Mesenchymal stem cell (in vitro differentiated cells and primary cell): ENCODE measurements at regions not wholly inside any gene's neighbourhood (a gene's known extent, or its start where the extent isn't known, plus 50 kb on each side); places are given as distances from the start of the nearest gene placed in this dataset.
A peak's percentile ranks its signal among the peaks of the same experiment; 100 is the strongest.

Experiments used
- DNase-seq: peaks from one replicate; pipeline ENCODE4 v3.0.0-alpha.2; 2013
- H2AFZ ChIP-seq: one replicate; pipeline ENCODE4 v1.6.1; 2013; ENCODE audit warnings: low read depth, mild to moderate bottlenecking, control low read depth, inconsistent platforms, low read length, moderate library complexity
- H2AK5ac ChIP-seq: 2 replicates; pipeline ENCODE4 v1.6.1; 2013; ENCODE audit warnings: low read length, moderate library complexity, mild to moderate bottlenecking, inconsistent platforms; ENCODE audit not compliant: severe bottlenecking
- H2BK120ac ChIP-seq: one replicate; pipeline ENCODE4 v1.6.1; 2013; ENCODE audit warnings: low read depth, mild to moderate bottlenecking, inconsistent platforms, low read length, moderate library complexity
- H2BK12ac ChIP-seq, 2 experiments: one replicate each; pipeline ENCODE4 v1.6.1; 2013; ENCODE audit warnings: inconsistent platforms in 2 of 2, low read length in 2 of 2, mild to moderate bottlenecking in 2 of 2, moderate library complexity in 2 of 2, control low read depth in 1 of 2
- H2BK15ac ChIP-seq: one replicate; pipeline ENCODE4 v1.6.1; 2013; ENCODE audit warnings: mild to moderate bottlenecking, low read depth, inconsistent platforms; ENCODE audit not compliant: poor library complexity, severe bottlenecking
- H2BK5ac ChIP-seq: 2 replicates; pipeline ENCODE4 v1.6.1; 2013; ENCODE audit warnings: low read depth, mild to moderate bottlenecking, low read length, control low read depth, inconsistent platforms; ENCODE audit not compliant: poor library complexity, severe bottlenecking
- H3K14ac ChIP-seq, 2 experiments: one replicate each; pipeline ENCODE4 v1.6.1; 2013; ENCODE audit warnings: inconsistent platforms in 2 of 2, low read length in 2 of 2, control low read depth in 1 of 2, mild to moderate bottlenecking in 1 of 2, moderate library complexity in 1 of 2
- H3K18ac ChIP-seq, 2 experiments: one replicate each; pipeline ENCODE4 v1.6.1; 2013; ENCODE audit warnings: inconsistent platforms in 2 of 2, low read length in 2 of 2, control low read depth in 1 of 2, low read depth in 1 of 2, mild to moderate bottlenecking in 1 of 2
- H3K23ac ChIP-seq, 2 experiments: one replicate each; pipeline ENCODE4 v1.6.1; 2013; ENCODE audit warnings: inconsistent platforms in 2 of 2, low read length in 2 of 2, mild to moderate bottlenecking in 2 of 2, moderate library complexity in 2 of 2, control low read depth in 1 of 2
- H3K27ac ChIP-seq: 2 replicates; pipeline ENCODE4 v1.5.1; 2013; ENCODE audit warnings: mild to moderate bottlenecking, moderate library complexity, low read length, control low read depth, inconsistent platforms; ENCODE audit not compliant: poor library complexity, severe bottlenecking
- H3K27me3 ChIP-seq, 2 experiments: 2 replicates each; pipeline versions ENCODE4 v1.6.1 to v1.7.0; 2013; ENCODE audit warnings: low read length in 2 of 2, mild to moderate bottlenecking in 2 of 2, moderate library complexity in 2 of 2, control low read depth in 1 of 2, inconsistent platforms in 1 of 2; ENCODE audit not compliant: control insufficient read depth in 1 of 2, insufficient read depth in 1 of 2
- H3K36me3 ChIP-seq, 2 experiments: 2 replicates each; pipeline versions ENCODE4 v1.6.1 to v1.7.0; 2013; ENCODE audit warnings: low read length in 2 of 2, control low read depth in 1 of 2, inconsistent platforms in 1 of 2, low read depth in 1 of 2, mild to moderate bottlenecking in 1 of 2; ENCODE audit not compliant: insufficient read depth in 2 of 2, control insufficient read depth in 1 of 2
- H3K4ac ChIP-seq, 2 experiments: one replicate each; pipeline ENCODE4 v1.6.1; 2013; ENCODE audit warnings: inconsistent platforms in 2 of 2, low read length in 2 of 2, mild to moderate bottlenecking in 2 of 2, moderate library complexity in 2 of 2, control low read depth in 1 of 2, low read depth in 1 of 2
- H3K4me1 ChIP-seq: 2 replicates; pipeline ENCODE4 v1.6.1; 2013; ENCODE audit warnings: low read depth, low read length, control low read depth; ENCODE audit not compliant: control insufficient read depth, insufficient read depth
- H3K4me2 ChIP-seq: 2 replicates; pipeline ENCODE4 v1.6.1; 2013; ENCODE audit warnings: low read length, mild to moderate bottlenecking, inconsistent platforms; ENCODE audit not compliant: poor library complexity, severe bottlenecking
- H3K4me3 ChIP-seq, 2 experiments: 2 replicates each; pipeline versions ENCODE4 v1.5.1 to v1.7.0; 2013; ENCODE audit warnings: low read length in 2 of 2, mild to moderate bottlenecking in 2 of 2, control low read depth in 1 of 2, low read depth in 1 of 2; ENCODE audit not compliant: insufficient read depth in 1 of 2
- H3K79me1 ChIP-seq: replicated peaks from 2 replicates; pipeline ENCODE4 v1.6.1; 2013; ENCODE audit warnings: mild to moderate bottlenecking, control low read depth, low read length, inconsistent platforms; ENCODE audit not compliant: poor library complexity, severe bottlenecking
- H3K9ac ChIP-seq: 2 replicates; pipeline ENCODE4 v1.7.0; 2013; ENCODE audit warnings: mild to moderate bottlenecking, low read length, moderate library complexity
- H3K9me3 ChIP-seq: 2 replicates; pipeline ENCODE4 v1.7.0; 2013; ENCODE audit warnings: mild to moderate bottlenecking, low read length; ENCODE audit not compliant: control insufficient read depth
- H4K8ac ChIP-seq: one replicate; pipeline ENCODE4 v1.6.1; 2013; ENCODE audit warnings: inconsistent platforms, mild to moderate bottlenecking, low read length, moderate library complexity
- H4K91ac ChIP-seq: one replicate; pipeline ENCODE4 v1.6.1; 2013; ENCODE audit warnings: mild to moderate bottlenecking, low read length, inconsistent platforms
- WGBS: methylation state at CpG from one replicate; pipeline ENCODE4 v1.1.7; 2013; ENCODE audit warnings: mixed read lengths; 5-methylcytosine and 5-hydroxymethylcytosine counted together

DNA sequence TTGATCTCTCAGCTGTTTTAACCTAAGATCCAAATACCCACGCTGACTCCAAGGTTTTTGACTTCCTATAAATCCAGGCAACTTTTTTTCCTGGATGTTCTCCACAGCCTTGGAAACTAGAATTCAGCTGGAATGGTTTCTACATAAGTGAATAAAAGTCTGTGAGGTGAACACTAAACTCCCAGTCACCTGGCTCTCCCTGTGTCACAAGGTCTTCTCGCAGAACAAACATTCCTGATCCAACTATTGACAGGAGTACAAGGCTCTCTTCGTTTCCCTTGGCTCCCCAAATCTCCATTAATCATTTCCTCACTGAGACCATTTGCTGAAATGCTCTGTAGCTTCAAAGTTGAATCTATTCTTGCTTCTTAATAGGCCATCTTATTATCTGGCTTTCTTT, 265.7 kb downstream of the ADGRG6 start:
- Histone ChIP-seq H3K4me3 (no peak overlapping the region), H2BK120ac (no peak overlapping the region), H2BK15ac (no peak overlapping the region), H2AFZ (no peak overlapping the region), H3K9me3 (no peaks in the 10 kb centered on the region), H2BK12ac (no peak overlapping the region), H4K8ac (no peak overlapping the region), H3K4ac (no peak overlapping the region), H3K27ac (no peak overlapping the region), H3K9ac (no peak overlapping the region), H2AK5ac (peak overlapping the region; percentile 82), H3K18ac (no peak overlapping the region), H3K23ac (no peak overlapping the region), H3K4me2 (no peak overlapping the region), H4K91ac (no peak overlapping the region), H3K14ac (no peak overlapping the region), H3K4me1 (no peaks in the 10 kb centered on the region), H3K79me1 (no peaks in the 10 kb centered on the region), H3K27me3 (no peaks in the 10 kb centered on the region), H3K36me3 (no peaks in the 10 kb centered on the region), H2BK5ac (no peak overlapping the region)
- 81% methylated on average over 3 of the region's 3 CpGs for WGBS
- DNase-seq = no peak

DNA sequence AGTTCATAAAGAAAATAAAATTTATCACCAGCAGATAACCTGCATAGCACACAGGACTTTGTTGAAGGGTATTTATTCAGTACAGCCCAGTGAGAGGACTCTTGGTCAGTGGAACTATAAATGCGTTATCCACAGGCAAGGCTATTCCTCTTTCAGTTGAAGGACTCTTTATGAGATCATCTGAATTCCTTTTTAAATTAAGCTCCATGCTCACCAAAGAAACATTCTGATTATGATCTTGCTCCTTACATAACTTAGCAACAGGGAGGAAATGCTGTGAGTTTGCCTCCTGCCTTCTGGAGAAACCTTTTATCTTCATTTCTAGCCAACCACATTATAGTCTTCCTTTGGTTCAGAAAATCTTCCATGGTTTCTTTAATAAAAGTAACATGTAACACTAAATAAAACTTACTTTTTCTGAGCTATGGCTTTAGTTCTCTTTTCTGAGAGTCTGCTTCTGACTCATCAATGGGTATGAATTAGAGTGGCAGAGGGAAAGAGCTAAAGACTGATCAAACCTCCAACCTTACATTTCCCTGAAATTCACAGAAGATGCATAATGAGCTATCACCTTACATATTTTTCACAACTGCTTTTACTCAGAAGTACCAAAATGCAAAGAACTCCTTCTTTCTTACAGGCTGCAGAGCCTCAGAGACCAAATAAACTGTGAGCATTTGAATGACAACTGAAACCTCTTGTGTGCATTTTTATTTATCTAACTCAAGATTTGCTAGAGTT, 267.2 kb downstream of the ADGRG6 start:
- Histone ChIP-seq H3K79me1 (no peaks in the 10 kb centered on the region), H4K8ac (no peak overlapping the region), H3K27ac (peak overlapping the region; percentile 93), H3K14ac (no peak overlapping the region), H3K9me3 (peaks cover 14% of the 10 kb centered on the region), H3K4me3 (no peak overlapping the region), H2BK120ac (no peak overlapping the region), H3K4me2 (no peak overlapping the region), H3K27me3 (no peaks in the 10 kb centered on the region), H3K18ac (no peak overlapping the region), H2BK5ac (no peak overlapping the region), H2AFZ (no peak overlapping the region), H4K91ac (no peak overlapping the region), H3K23ac (no peak overlapping the region), H3K4ac (no peak overlapping the region), H3K9ac (peak overlapping the region; percentile 66), H2BK12ac (no peak overlapping the region), H2AK5ac (no peak overlapping the region), H2BK15ac (no peak overlapping the region), H3K36me3 (no peaks in the 10 kb centered on the region), H3K4me1 (no peaks in the 10 kb centered on the region)
- WGBS = 33% methylated on average over 1 of the region's 1 CpG
- DNase-seq = peak; percentile 51

DNA sequence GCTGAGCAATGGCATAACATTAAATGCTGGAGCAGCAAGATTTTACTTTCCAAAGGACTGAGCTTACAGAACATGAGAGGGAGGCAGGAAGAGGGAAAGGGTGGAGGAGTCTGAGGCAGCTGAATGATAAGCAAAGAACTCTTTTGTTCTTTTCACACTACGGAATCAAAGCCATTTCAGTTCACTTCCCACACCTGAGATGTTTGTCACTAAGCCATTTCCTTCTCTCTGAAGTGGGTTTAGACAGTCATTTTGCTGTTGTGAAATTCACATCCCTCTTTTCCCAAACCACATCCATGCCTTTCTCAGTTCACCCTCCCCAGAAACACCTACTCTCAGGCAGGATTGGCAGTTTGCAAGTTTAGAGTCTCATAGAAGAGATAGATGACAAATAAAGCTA, 267.9 kb downstream of the ADGRG6 start:
- Histone ChIP-seq H3K14ac (no peak overlapping the region), H3K27ac (peak overlapping the region; percentile 93), H3K4me1 (no peaks in the 10 kb centered on the region), H3K9me3 (peaks cover 20% of the 10 kb centered on the region), H2BK15ac (no peak overlapping the region), H3K4me2 (no peak overlapping the region), H3K4me3 (no peak overlapping the region), H3K9ac (peak overlapping the region; percentile 66), H3K79me1 (no peaks in the 10 kb centered on the region), H2AFZ (no peak overlapping the region), H2BK12ac (no peak overlapping the region), H2AK5ac (peak overlapping the region; percentile 70), H2BK5ac (peak overlapping the region; percentile 71), H3K18ac (no peak overlapping the region), H3K36me3 (no peaks in the 10 kb centered on the region), H2BK120ac (no peak overlapping the region), H4K8ac (no peak overlapping the region), H4K91ac (no peak overlapping the region), H3K27me3 (no peaks in the 10 kb centered on the region), H3K23ac (no peak overlapping the region), H3K4ac (no peak overlapping the region)
- no CpG with 5 or more reads among the region's 1 CpG for WGBS
- peak; percentile 18 for DNase-seq

DNA sequence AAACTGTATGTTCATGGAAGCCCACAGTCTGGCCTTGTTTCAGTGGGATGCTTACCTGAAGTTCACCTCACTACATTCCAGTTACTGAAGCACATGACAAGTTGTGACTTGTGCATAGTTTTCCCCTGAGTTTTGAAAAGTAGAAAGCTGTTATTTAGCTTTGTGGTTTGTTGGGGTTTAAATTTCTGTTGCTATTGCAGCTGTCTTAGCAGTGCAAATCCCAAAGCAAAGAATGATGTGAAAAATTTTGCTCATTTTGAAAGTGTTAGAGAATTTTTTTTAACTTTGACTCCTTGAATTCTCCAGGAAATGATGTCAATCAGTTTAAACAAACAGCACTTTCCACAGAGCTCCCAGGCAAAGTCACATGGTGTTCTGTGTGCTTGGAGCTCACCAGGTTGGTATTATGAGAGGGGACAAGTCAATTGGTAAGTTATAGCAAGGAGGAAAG, 268.4 kb downstream of the ADGRG6 start:
- no peaks in the 10 kb centered on the region for H3K27me3 ChIP-seq
- H2BK15ac ChIP-seq = no peak overlapping the region
- peaks cover 20% of the 10 kb centered on the region for H3K9me3 ChIP-seq
- H2AFZ ChIP-seq = no peak overlapping the region
- no peak overlapping the region for H2BK120ac ChIP-seq
- no peaks in the 10 kb centered on the region for H3K36me3 ChIP-seq
- DNase-seq = peak; percentile 69
- H3K4ac ChIP-seq = no peak overlapping the region
- H3K23ac ChIP-seq = no peak overlapping the region
- H3K9ac ChIP-seq = no peak overlapping the region
- no peaks in the 10 kb centered on the region for H3K79me1 ChIP-seq
- no peak overlapping the region for H2AK5ac ChIP-seq
- no peak overlapping the region for H2BK12ac ChIP-seq
- peak overlapping the region; percentile 93 for H3K27ac ChIP-seq
- H2BK5ac ChIP-seq = no peak overlapping the region
- H4K8ac ChIP-seq = no peak overlapping the region
- H3K4me3 ChIP-seq = no peak overlapping the region
- H3K18ac ChIP-seq = no peak overlapping the region
- no peak overlapping the region for H3K4me2 ChIP-seq
- H4K91ac ChIP-seq = no peak overlapping the region
- no peak overlapping the region for H3K14ac ChIP-seq
- H3K4me1 ChIP-seq = no peaks in the 10 kb centered on the region
